AG08396 (cell line): ENCODE measurements at regions not wholly inside any gene's neighbourhood (a gene's known extent, or its start where the extent isn't known, plus 50 kb on each side); places are given as distances from the start of the nearest gene placed in this dataset.

Experiments
- DNase-seq: peaks from one replicate; pipeline ENCODE4 v3.0.0; 2012; ENCODE audit warnings: low spot score, mixed read lengths

GRCh38 chr12:83224012-83224411, 537.3 kb downstream of the TMTC2 start:
- DNase-seq: no peak

DNA sequence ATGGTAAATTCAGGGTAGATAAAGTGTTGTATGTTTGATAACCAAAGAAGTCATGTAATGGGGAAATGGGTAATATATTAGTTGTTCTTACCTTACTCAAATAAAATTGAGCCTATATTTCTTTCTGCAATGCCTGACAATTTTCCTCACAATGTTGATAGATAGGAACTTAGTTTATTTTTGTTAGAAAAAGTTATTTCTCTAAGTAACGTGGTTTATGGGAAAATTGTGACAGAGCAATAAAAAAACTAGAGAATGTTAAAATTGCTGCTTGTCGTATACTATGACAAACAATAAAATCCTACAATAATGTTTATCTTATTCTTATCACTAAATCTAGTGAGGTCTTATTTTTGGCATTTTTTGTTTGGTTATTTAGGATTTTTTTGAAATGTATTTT, 534.1 kb downstream of the TMTC2 start:
- no peak for DNase-seq

DNA sequence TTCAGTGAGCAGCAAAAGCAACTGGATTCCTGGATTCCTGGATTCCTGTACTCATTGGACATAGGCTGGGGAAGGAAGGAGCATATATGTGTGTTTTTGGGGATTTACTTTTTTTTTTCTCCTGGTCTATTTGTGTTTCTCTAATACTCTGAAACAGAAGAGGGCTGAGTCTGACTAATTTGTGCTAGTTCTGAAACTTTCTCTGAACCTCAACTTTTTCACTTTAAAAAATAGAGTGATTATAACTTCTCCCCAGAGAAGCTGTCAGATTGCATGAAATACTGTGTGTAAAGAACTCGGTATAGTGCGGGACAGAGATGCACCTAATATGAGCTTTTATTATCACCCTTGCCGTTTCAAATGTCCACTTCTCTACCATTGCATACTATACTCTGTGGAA, 529.5 kb downstream of the TMTC2 start:
- no peak for DNase-seq

DNA sequence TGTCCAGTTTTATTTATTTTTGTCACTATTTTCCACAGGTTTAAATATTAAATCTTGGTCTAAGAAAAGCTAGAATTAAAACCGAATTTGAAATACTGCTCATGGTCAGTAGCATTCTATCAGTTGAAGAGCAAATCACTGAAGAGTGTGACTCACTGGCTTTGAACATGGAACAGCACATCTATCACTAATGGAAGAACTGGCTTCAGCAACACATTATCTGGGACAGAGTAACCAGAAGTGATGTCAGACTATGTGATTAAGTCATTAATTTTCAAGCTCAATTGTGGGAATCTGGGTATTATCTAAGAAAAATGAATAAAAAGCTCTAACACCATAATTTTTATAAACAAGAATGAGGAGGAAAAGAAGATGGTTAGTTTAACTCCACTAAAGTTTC, 527.5 kb downstream of the TMTC2 start:
- DNase-seq: no peak

GRCh38 chr12:83210933-83211332, 524.2 kb downstream of the TMTC2 start:
- no peak for DNase-seq

DNA sequence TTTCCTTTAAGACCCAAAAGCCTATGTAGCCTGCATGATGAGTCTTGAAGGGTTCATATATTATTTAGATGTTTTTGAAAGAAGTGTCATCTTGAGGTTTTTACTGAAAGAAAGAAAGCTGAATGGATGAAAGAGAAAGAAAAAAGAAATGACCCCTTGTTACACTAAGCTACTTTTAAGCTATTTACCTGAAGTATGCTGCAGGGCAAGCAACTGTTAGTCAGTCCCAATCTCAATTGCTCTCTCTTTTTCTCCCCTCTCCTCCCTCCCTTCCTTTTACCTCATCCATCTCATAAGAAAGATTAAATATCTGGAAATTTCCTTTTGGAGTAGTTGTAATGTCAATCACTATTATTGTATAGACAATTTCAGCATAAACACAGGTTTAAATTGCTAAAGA, 512.4 kb downstream of the TMTC2 start:
- DNase-seq: no peak

GRCh38 chr12:83198291-83199015, 511.7 kb downstream of the TMTC2 start:
- no peak for DNase-seq

DNA sequence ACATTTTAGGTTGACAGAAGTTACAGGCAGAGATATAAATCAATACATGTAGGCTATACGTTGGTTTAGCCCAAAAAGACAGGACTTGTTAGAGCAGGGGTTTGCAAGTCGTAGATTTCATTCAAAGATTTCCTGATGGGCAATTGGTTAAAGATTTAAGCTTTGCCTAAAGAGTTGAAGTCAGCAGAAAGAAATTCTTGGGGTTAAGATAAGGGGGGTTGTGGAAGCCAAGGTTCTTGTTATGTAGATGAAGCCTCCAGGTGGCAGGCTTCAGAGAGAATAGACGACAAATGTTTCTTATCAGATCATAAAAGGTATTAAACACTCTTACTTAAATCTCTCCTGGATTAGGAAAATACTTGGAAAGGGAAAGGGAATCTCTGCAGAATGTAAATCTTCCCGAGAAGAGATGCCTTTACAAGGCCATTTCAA, 510.8 kb downstream of the TMTC2 start:
- DNase-seq: no peak

GRCh38 chr12:83196694-83197350, 510.1 kb downstream of the TMTC2 start:
- no peak for DNase-seq

- DNase-seq: no peak
Measured at GRCh38 chr12:83190631-83191390, 504.1 kb downstream of the TMTC2 start.

DNA sequence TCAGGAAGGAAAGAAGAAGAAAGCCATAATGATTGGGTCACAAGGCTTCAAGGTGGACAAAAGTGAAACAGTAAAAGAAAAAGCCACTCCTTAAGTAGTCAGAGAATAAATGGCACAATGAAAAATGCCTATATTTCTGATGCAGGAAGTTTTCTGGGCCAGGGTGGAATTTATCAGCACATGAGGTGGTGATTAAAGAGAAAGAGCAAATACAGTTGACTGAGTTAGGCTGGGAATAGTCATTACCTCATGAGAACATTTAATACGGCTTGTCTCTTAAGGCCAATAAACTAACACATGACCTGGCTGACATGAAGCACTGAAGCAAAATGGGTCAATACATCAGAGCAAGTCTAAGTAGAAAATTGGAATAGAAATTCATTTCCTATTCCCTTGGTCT, 499.7 kb downstream of the TMTC2 start:
- no peak for DNase-seq

DNA sequence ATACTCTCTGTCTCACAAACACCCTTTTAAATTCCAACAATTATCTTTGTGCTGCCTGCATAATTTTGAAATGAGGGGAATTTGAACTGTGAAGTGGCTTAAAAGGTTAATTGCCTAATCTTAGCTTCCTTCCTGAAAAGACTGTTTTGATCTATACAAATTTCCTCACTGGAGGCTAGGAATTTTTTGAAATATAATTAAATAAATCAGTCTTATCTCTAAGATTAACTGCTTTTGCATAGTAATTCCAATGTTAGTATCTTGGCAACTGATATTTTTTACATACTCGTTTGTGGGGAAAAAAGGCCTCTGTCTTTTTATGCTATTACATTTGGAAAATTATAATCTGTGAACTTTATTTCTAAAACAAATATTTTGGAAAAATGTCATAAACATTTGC, 498.5 kb downstream of the TMTC2 start:
- DNase-seq: no peak
